ENCODE measurements at regions not wholly inside any gene's neighbourhood (a gene's known extent, or its start where the extent isn't known, plus 50 kb on each side); places are given as distances from the start of the nearest gene placed in this dataset.
A peak's percentile ranks its signal among the peaks of the same experiment; 100 is the strongest.

DNA sequence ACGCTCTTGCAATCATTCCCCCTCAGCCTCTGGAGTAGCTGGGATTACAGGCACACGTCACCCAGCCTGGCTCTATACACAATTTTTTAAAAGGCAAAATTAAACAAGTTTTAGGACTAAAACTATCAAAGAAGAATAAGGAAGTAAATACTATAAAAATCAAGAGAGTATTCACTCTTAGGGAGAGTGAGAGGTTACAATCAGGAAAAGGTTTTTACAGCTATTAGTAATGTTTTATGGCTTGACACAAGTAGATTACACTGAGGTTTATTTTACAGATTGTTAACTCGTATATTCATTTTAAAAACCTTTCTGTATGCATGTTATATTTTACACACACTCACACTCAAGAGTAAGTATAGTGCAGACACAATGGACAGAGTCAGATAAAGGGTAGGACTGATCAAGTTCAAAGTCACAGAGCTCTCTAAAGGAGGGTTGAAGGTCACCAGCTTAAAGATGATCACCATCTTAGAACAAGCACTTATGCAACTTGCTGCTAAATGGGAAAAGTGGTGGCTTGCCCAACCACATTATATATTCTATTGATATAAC, 77.9 kb upstream of the MAN1A2 start:
- ATAC-seq (ENCODE audit: low FRiP score): no peak
- TF ChIP-seq, protein P1, sequence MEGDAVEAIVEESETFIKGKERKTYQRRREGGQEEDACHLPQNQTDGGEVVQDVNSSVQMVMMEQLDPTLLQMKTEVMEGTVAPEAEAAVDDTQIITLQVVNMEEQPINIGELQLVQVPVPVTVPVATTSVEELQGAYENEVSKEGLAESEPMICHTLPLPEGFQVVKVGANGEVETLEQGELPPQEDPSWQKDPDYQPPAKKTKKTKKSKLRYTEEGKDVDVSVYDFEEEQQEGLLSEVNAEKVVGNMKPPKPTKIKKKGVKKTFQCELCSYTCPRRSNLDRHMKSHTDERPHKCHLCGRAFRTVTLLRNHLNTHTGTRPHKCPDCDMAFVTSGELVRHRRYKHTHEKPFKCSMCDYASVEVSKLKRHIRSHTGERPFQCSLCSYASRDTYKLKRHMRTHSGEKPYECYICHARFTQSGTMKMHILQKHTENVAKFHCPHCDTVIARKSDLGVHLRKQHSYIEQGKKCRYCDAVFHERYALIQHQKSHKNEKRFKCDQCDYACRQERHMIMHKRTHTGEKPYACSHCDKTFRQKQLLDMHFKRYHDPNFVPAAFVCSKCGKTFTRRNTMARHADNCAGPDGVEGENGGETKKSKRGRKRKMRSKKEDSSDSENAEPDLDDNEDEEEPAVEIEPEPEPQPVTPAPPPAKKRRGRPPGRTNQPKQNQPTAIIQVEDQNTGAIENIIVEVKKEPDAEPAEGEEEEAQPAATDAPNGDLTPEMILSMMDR (IDR thresholded peaks at IDR 0.05): no peak
- no peak for DNase-seq (ENCODE audit: low spot score)

GRCh38 chr1:117286562-117286961, 75.8 kb upstream of the VTCN1 start:
- TF ChIP-seq, protein P1 (IDR thresholded peaks at IDR 0.05): no peak
- DNase-seq (ENCODE audit: low spot score) (no peak), ATAC-seq (ENCODE audit: low FRiP score) (no peak)

DNA sequence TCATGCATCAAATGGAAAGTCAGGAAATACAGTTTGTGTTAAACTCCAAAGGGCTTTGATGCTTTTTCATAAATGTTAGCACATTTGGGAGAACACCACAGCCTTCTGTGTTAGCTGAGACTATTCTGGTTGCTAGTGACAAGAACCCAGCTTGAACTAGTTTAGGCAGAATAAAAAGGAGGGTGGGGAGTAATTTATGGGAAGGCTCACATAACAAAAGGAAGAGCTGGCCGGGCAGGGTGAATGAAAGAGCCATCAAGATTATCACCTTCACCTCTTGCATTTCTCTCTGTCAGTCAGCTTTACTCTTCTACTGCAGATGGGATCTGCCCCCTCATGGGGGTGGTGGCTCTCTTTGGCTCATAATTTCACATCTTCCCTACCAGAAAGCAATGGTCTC, 75.4 kb upstream of the VTCN1 start:
- DNase-seq (ENCODE audit: low spot score) (no peak), ATAC-seq (ENCODE audit: low FRiP score) (no peak)
- TF ChIP-seq, protein P1 (IDR thresholded peaks at IDR 0.05): no peak

DNA sequence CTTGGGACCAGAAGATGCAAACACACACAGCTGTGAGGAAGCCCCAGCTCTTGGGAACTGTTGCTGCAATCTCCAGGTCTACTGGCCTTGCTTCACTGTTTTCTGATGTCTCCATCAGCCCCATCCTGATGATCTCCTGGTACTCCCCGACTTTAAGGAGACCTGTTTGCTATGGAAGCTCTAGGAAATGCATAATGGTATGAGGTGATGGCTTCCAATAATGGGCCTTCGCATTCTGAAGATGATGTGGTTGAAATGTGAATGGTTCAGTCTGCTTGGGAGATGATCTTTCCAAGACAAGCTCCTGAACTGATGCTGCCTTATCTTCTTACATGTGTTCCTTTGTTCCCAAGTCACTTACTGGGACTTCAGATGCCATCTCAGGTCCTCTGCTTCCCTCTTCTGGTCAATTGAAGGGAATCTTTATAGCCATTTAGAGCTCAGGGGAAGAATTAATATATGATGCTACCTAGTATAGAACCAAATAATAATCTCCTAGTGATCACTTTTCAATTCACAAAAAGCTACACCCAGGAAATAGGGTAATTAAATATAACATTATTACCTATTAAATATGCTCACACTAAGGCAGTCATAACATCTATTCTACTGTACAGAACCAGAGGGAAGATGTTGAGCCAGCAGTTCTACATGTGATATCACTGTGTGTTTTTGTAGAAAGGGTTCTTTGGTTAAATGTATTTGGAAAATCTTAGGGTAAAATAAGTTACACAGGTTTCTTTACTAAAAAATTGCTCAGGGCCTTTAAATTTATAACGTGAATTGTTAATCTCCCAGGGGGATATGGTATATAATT, 73.9 kb upstream of the VTCN1 start:
- TF ChIP-seq, protein P1 (IDR thresholded peaks at IDR 0.05): no peak
- DNase-seq (ENCODE audit: low spot score) (no peak), ATAC-seq (ENCODE audit: low FRiP score) (no peak)

DNA sequence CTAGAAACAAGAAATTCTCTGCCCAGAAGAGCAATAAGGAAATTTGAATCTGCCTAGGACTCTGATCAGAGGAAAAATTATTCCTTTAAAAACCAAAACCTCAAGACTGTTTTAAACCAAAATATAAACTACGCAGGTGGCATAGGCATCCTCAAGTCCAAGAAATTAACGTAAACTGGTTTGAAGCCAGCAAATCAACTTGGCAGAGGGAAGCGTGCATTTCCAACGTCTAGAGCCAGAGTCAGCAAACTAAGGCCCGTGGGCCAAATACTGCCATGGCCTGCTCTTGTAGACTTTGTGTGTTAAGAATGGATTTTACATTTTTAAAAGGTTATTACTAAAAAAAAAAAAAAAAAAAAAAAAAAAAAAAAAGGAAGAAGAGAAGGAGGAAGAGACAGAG, 67.8 kb upstream of the VTCN1 start:
- DNase-seq (ENCODE audit: low spot score) (no peak), ATAC-seq (ENCODE audit: low FRiP score) (no peak)
- TF ChIP-seq, protein P1 (IDR thresholded peaks at IDR 0.05): no peak

DNA sequence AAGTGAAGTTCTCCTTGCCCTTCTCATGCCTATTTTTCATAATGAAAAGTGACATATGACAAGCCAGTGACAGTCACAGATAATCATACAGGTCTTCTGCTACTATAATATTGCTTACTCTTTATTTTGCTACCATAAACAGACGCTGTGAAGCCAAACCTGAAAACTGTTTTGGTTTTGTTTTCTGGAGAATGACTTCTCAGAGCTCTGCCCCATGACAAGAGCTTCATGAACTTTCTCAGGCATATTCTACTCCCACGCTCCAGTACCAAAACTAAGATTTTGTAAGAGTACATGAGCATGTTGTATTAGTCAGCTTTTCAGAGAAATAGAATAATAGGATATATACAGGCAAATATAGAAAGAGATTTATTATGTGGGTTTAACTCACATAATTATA, 64.3 kb upstream of the VTCN1 start:
- DNase-seq (ENCODE audit: low spot score): no peak
- TF ChIP-seq, protein P1 (IDR thresholded peaks at IDR 0.05): no peak
- peak; percentile 48 for ATAC-seq (ENCODE audit: low FRiP score)

- no peak for ATAC-seq (ENCODE audit: low FRiP score)
- TF ChIP-seq, protein P1 (IDR thresholded peaks at IDR 0.05): no peak
- DNase-seq (ENCODE audit: low spot score): no peak
Observed at GRCh38 chr1:117271959-117272358, 61.2 kb upstream of the VTCN1 start.
